GM23338 (cell line): ENCODE measurements at regions not wholly inside any gene's neighbourhood (a gene's known extent, or its start where the extent isn't known, plus 50 kb on each side); places are given as distances from the start of the nearest gene placed in this dataset.
A peak's percentile ranks its signal among the peaks of the same experiment; 100 is the strongest.
"Not testable (repeated sequence)": the region's sequence is repeated elsewhere in the genome, so short reads cannot be mapped to it uniquely, and the experiment has no call there.

Source experiments
- ATAC-seq: fragments of 200-7000 bp; cut with Tn5 transposase; 3 replicates; pipeline ENCODE4 v1.9.1; 2020
- DNase-seq: peaks from one replicate; pipeline ENCODE4 v3.0.0-alpha.2; 2015; ENCODE audit warnings: low spot score
- H2AFZ ChIP-seq: fragments of 200-600 bp; sonication (generic); 2 replicates; pipeline ENCODE4 v1.8.0; 2016; ENCODE audit warnings: antibody characterized with exemption, mild to moderate bottlenecking, moderate library complexity
- H3F3A ChIP-seq: fragments of 200-600 bp; sonication (generic); replicated peaks from 2 replicates; pipeline ENCODE4 v1.8.0; 2017; ENCODE audit warnings: antibody characterized with exemption, mixed run types, low read depth
- H3K27ac ChIP-seq: fragments of 200-600 bp; sonication (generic); 2 replicates; pipeline ENCODE4 v1.6.1; 2016; ENCODE audit warnings: low read depth
- H3K27me3 ChIP-seq: fragments of 200-600 bp; sonication (generic); 2 replicates; pipeline ENCODE4 v1.8.0; 2016; ENCODE audit warnings: mild to moderate bottlenecking, mixed run types, moderate library complexity; ENCODE audit not compliant: insufficient read depth
- H3K36me3 ChIP-seq: fragments of 200-600 bp; sonication (generic); 2 replicates; pipeline ENCODE4 v1.8.0; 2016; ENCODE audit warnings: mild to moderate bottlenecking; ENCODE audit not compliant: insufficient read depth
- H3K4me1 ChIP-seq: fragments of 200-600 bp; sonication (generic); 2 replicates; pipeline ENCODE4 v1.8.0; 2016; ENCODE audit warnings: mild to moderate bottlenecking, moderate library complexity; ENCODE audit not compliant: insufficient read depth
- H3K4me2 ChIP-seq: fragments of 200-600 bp; sonication (generic); 2 replicates; pipeline ENCODE4 v1.7.1; 2017; ENCODE audit warnings: mixed run types
- H3K4me3 ChIP-seq: fragments of 200-600 bp; sonication (generic); 2 replicates; pipeline ENCODE4 v1.6.1; 2016; ENCODE audit warnings: mixed run types
- H3K79me2 ChIP-seq: fragments of 200-600 bp; sonication (generic); replicated peaks from 2 replicates; pipeline ENCODE4 v1.8.0; 2017; ENCODE audit warnings: mild to moderate bottlenecking; ENCODE audit not compliant: insufficient read depth
- H3K9me2 ChIP-seq: fragments of 200-600 bp; sonication (generic); 2 replicates; pipeline ENCODE4 v1.8.0; 2017; ENCODE audit not compliant: insufficient read depth
- H4K20me1 ChIP-seq: fragments of 200-600 bp; sonication (generic); replicated peaks from 2 replicates; pipeline ENCODE4 v1.8.0; 2017; ENCODE audit warnings: mild to moderate bottlenecking; ENCODE audit not compliant: insufficient read depth
- H3K27ac Mint-ChIP-seq: 2 replicates; pipeline ENCODE4 v1.8.0; 2020; ENCODE audit warnings: inconsistent platforms, mild to moderate bottlenecking, moderate library complexity, mixed read lengths
- H3K27me3 Mint-ChIP-seq: 3 replicates; pipeline ENCODE4 v1.8.0; 2022; ENCODE audit warnings: low read depth, mild to moderate bottlenecking, moderate library complexity, mixed read lengths, inconsistent platforms; ENCODE audit not compliant: insufficient read depth, poor library complexity
- H3K36me3 Mint-ChIP-seq: 3 replicates; pipeline ENCODE4 v1.8.0; 2021; ENCODE audit warnings: low read depth, mild to moderate bottlenecking, inconsistent platforms, moderate library complexity, mixed read lengths
- H3K4me1 Mint-ChIP-seq: 3 replicates; pipeline ENCODE4 v1.8.0; 2020; ENCODE audit warnings: mild to moderate bottlenecking, inconsistent platforms, mixed read lengths
- H3K4me3 Mint-ChIP-seq: 3 replicates; pipeline ENCODE4 v1.8.0; 2021; ENCODE audit warnings: moderate library complexity, mild to moderate bottlenecking, inconsistent platforms, mixed read lengths
- H3K9me3 Mint-ChIP-seq: 3 replicates; pipeline ENCODE4 v1.8.0; 2020; ENCODE audit warnings: moderate library complexity, mild to moderate bottlenecking, inconsistent platforms, mixed read lengths
- EZH2 ChIP-seq: fragments of 200-600 bp; sonication (generic); IDR thresholded peaks from one replicate; pipeline ENCODE4 v1.8.0; 2017; ENCODE audit warnings: antibody characterized with exemption, mild to moderate bottlenecking, low read depth; ENCODE audit not compliant: unreplicated experiment
- EZH2phosphoT487 ChIP-seq: fragments of 200-600 bp; sonication (generic); IDR thresholded peaks from one replicate; pipeline ENCODE4 v1.8.1; 2018; ENCODE audit warnings: antibody characterized with exemption; ENCODE audit not compliant: unreplicated experiment
- JUNB ChIP-seq: IDR thresholded peaks from one replicate; pipeline ENCODE4 v1.6.1; 2016; ENCODE audit warnings: antibody characterized with exemption; ENCODE audit not compliant: unreplicated experiment
- NANOG ChIP-seq: IDR thresholded peaks from 2 replicates; pipeline ENCODE4 v1.6.1; 2016; ENCODE audit warnings: antibody characterized with exemption, borderline replicate concordance
- POLR2AphosphoS5 ChIP-seq: IDR thresholded peaks from 2 replicates; pipeline ENCODE4 v1.6.1; 2016; ENCODE audit warnings: antibody characterized with exemption, low read depth
- STAT1 ChIP-seq: IDR thresholded peaks from one replicate; pipeline ENCODE4 v1.6.1; 2016; ENCODE audit warnings: antibody characterized with exemption; ENCODE audit not compliant: unreplicated experiment
- ZNF114 ChIP-seq: fragments of 250-450 bp; sonication (Bioruptor Pico); IDR thresholded peaks from 2 replicates; pipeline ENCODE4 v1.5.0; 2020; ENCODE audit warnings: mild to moderate bottlenecking, moderate library complexity
- ZNF331 ChIP-seq: fragments of 250-450 bp; sonication (Bioruptor Pico); IDR thresholded peaks from 2 replicates; pipeline ENCODE4 v1.5.0; 2020; ENCODE audit warnings: low read depth, mild to moderate bottlenecking, moderate library complexity
- TF ChIP-seq, protein P1 (sequence below), 2 experiments: fragments of 200-600 bp in 1 of 2; sonication (generic) in 1 of 2; conservative IDR thresholded peaks; 2 replicates each; pipeline versions ENCODE4 v1.5.1 to v1.6.1; 2016 to 2017; ENCODE audit warnings: antibody characterized with exemption in 2 of 2, low read depth in 2 of 2, mild to moderate bottlenecking in 2 of 2, moderate library complexity in 1 of 2
- TF ChIP-seq, protein P2 (sequence below): IDR thresholded peaks from 2 replicates; pipeline ENCODE4 v1.6.1; 2016; ENCODE audit warnings: antibody characterized with exemption
- TF ChIP-seq, protein P3 (sequence below): IDR thresholded peaks from one replicate; pipeline ENCODE4 v1.6.1; 2018; ENCODE audit warnings: antibody characterized with exemption; ENCODE audit not compliant: unreplicated experiment

DNA sequence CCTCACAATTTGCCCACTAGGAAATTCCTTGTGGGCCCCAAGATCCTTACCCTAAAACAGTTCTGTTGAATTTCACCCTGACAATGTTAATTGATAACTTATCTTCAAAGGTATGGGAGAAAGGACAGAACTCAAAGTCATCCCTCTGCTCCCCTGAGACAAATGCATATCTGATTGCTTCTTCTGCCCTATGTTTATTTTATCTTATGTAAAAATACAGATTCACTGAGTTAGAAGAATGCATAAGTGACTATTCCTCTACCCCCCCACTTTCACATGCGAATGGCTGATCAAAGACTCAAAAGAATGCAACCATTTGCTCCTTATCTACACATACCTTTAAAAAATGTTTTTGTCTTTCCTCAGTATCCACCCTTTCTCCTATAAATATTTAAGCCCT, 235.7 kb upstream of the SEMA3C start:
- Histone ChIP-seq H3F3A (no peaks in the 10 kb centered on the region), H3K79me2 (no peaks in the 10 kb centered on the region), H3K4me3 (no peak overlapping the region), H4K20me1 (no peaks in the 10 kb centered on the region), H3K4me1 (peaks cover 40% of the 10 kb centered on the region), H3K36me3 (no peaks in the 10 kb centered on the region), H3K4me2 (peak overlapping the region; percentile 5), H3K27ac (peak overlapping the region; percentile 36; the same call in 1 of the 2 replicates), H3K9me2 (no peaks in the 10 kb centered on the region), H2AFZ (no peak overlapping the region), H3K27me3 (no peaks in the 10 kb centered on the region)
- Mint-ChIP-seq H3K4me1 (peaks cover 42% of the 10 kb centered on the region), H3K36me3 (no peaks in the 10 kb centered on the region), H3K27ac (peak overlapping the region; percentile 76), H3K4me3 (0 out of 3 replicates have a peak overlapping the region, but pooled peaks have one; percentile 14), H3K27me3 (peaks cover 4% of the 10 kb centered on the region), H3K9me3 (no peaks in the 10 kb centered on the region; the same call in 2 of the 3 replicates)
- no peak for TF ChIP-seq EZH2phosphoT487
- TF ChIP-seq NANOG: 0 out of 2 replicates have a peak, but pooled peaks have one; percentile 24
- DNase-seq (no peak), ATAC-seq (no peak; the same call in 2 of the 3 replicates)

DNA sequence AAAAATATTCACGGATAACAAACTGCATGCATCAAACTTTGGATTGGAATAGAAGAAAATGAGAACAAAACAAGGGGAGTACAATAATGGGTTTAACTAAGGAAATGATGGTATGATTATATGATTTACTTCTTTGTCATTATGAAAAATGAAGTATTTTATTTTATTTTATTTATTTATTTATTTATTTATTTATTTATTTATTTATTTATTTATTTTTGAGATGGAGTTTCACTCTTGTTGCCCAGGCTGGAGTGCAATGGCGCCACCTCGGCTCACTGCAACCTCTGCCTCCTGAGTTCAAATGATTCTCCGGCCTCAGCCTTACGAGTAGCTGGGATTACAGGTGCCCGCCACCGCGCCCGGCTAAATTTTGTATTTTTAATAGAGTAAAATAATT, 234.1 kb upstream of the SEMA3C start:
- not testable (repeated sequence) for H3K36me3 Mint-ChIP-seq, H2AFZ ChIP-seq, H3K4me2 ChIP-seq, ATAC-seq, DNase-seq, H3K27me3 Mint-ChIP-seq, H3K27me3 ChIP-seq, H3K4me3 Mint-ChIP-seq, H3F3A ChIP-seq, H3K9me3 Mint-ChIP-seq, H3K79me2 ChIP-seq, H3K9me2 ChIP-seq, H3K27ac ChIP-seq, H3K4me3 ChIP-seq, H4K20me1 ChIP-seq, H3K27ac Mint-ChIP-seq, H3K36me3 ChIP-seq
- H3K4me1 Mint-ChIP-seq: peaks cover 43% of the 10 kb centered on the region
- TF ChIP-seq, protein P1, sequence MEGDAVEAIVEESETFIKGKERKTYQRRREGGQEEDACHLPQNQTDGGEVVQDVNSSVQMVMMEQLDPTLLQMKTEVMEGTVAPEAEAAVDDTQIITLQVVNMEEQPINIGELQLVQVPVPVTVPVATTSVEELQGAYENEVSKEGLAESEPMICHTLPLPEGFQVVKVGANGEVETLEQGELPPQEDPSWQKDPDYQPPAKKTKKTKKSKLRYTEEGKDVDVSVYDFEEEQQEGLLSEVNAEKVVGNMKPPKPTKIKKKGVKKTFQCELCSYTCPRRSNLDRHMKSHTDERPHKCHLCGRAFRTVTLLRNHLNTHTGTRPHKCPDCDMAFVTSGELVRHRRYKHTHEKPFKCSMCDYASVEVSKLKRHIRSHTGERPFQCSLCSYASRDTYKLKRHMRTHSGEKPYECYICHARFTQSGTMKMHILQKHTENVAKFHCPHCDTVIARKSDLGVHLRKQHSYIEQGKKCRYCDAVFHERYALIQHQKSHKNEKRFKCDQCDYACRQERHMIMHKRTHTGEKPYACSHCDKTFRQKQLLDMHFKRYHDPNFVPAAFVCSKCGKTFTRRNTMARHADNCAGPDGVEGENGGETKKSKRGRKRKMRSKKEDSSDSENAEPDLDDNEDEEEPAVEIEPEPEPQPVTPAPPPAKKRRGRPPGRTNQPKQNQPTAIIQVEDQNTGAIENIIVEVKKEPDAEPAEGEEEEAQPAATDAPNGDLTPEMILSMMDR (conservative IDR thresholded peaks at IDR 0.05; ENCODE audit: low read depth in 2 of 2): peak in 1 of 2 experiments; percentile 32; a peak in 2 of 4 replicates
- H3K4me1 ChIP-seq: peaks cover 35% of the 10 kb centered on the region

DNA sequence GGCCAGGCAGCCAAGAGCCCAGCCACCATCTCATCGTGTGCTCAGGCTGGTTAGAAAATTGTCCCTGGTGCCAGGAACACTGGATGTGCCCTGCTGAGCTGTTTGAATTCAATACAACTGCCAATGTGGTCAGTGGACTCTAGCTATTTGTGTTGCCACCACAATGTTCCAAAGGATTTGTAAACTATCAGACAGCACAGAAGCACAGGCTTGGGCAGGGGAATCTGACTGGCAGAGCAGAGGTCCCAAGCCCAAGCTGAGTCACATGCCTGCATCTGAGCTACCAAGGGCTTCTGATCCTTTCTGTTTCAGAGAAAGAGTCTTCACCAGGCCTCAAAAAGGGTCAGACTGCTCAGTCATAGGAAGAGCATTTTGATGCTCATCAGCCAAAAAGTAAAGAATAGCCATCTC, 232.1 kb upstream of the SEMA3C start:
- Histone ChIP-seq H3K36me3 (no peaks in the 10 kb centered on the region), H3F3A (no peaks in the 10 kb centered on the region), H3K4me3 (no peak overlapping the region), H3K4me1 (peaks cover 19% of the 10 kb centered on the region), H3K27ac (no peak overlapping the region), H3K79me2 (no peaks in the 10 kb centered on the region), H3K4me2 (no peak overlapping the region), H3K9me2 (peaks cover 4% of the 10 kb centered on the region; the same call in 1 of the 2 replicates), H3K27me3 (no peaks in the 10 kb centered on the region), H4K20me1 (no peaks in the 10 kb centered on the region), H2AFZ (peak overlapping the region; percentile 30; the same call in 1 of the 2 replicates)
- Mint-ChIP-seq H3K27me3 (peaks cover 4% of the 10 kb centered on the region), H3K36me3 (peaks cover 3% of the 10 kb centered on the region; the same call in 1 of the 3 replicates), H3K27ac (no peak overlapping the region), H3K4me3 (no peak overlapping the region), H3K9me3 (no peaks in the 10 kb centered on the region; the same call in 2 of the 3 replicates), H3K4me1 (peaks cover 28% of the 10 kb centered on the region)
- ATAC-seq (no peak), DNase-seq (no peak)
- no peak for TF ChIP-seq POLR2AphosphoS5
- TF ChIP-seq EZH2phosphoT487: no peak
- no peak for TF ChIP-seq NANOG
- TF ChIP-seq, protein P2, sequence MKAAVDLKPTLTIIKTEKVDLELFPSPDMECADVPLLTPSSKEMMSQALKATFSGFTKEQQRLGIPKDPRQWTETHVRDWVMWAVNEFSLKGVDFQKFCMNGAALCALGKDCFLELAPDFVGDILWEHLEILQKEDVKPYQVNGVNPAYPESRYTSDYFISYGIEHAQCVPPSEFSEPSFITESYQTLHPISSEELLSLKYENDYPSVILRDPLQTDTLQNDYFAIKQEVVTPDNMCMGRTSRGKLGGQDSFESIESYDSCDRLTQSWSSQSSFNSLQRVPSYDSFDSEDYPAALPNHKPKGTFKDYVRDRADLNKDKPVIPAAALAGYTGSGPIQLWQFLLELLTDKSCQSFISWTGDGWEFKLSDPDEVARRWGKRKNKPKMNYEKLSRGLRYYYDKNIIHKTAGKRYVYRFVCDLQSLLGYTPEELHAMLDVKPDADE: no peak
- TF ChIP-seq ZNF114 (CRISPR knock-in tag): no peak
- TF ChIP-seq, protein P3, sequence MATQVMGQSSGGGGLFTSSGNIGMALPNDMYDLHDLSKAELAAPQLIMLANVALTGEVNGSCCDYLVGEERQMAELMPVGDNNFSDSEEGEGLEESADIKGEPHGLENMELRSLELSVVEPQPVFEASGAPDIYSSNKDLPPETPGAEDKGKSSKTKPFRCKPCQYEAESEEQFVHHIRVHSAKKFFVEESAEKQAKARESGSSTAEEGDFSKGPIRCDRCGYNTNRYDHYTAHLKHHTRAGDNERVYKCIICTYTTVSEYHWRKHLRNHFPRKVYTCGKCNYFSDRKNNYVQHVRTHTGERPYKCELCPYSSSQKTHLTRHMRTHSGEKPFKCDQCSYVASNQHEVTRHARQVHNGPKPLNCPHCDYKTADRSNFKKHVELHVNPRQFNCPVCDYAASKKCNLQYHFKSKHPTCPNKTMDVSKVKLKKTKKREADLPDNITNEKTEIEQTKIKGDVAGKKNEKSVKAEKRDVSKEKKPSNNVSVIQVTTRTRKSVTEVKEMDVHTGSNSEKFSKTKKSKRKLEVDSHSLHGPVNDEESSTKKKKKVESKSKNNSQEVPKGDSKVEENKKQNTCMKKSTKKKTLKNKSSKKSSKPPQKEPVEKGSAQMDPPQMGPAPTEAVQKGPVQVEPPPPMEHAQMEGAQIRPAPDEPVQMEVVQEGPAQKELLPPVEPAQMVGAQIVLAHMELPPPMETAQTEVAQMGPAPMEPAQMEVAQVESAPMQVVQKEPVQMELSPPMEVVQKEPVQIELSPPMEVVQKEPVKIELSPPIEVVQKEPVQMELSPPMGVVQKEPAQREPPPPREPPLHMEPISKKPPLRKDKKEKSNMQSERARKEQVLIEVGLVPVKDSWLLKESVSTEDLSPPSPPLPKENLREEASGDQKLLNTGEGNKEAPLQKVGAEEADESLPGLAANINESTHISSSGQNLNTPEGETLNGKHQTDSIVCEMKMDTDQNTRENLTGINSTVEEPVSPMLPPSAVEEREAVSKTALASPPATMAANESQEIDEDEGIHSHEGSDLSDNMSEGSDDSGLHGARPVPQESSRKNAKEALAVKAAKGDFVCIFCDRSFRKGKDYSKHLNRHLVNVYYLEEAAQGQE: no peak
- no peak for TF ChIP-seq JUNB
- TF ChIP-seq ZNF331 (CRISPR knock-in tag): no peak
- TF ChIP-seq STAT1: no peak
- TF ChIP-seq EZH2: no peak
- TF ChIP-seq, protein P1 (conservative IDR thresholded peaks at IDR 0.05; ENCODE audit: low read depth in 2 of 2): no peak
